Fibroblast of villous mesenchyme (primary cell): ENCODE measurements at regions not wholly inside any gene's neighbourhood (a gene's known extent, or its start where the extent isn't known, plus 50 kb on each side); places are given as distances from the start of the nearest gene placed in this dataset.
"Not testable (repeated sequence)": the region's sequence is repeated elsewhere in the genome, so short reads cannot be mapped to it uniquely, and the experiment has no call there.

Source experiments
- DNase-seq: peaks from one replicate; pipeline ENCODE4 v3.0.0-alpha.2; 2010; ENCODE audit warnings: low read depth
- H3K4me3 ChIP-seq: 2 replicates; pipeline ENCODE4 v1.5.1; 2011; ENCODE audit warnings: low read depth, mild to moderate bottlenecking, low read length
- CTCF ChIP-seq: IDR thresholded peaks from 2 replicates; pipeline ENCODE4 v1.5.1; 2012; ENCODE audit warnings: low read depth, mild to moderate bottlenecking, low read length; ENCODE audit not compliant: insufficient read depth

DNA sequence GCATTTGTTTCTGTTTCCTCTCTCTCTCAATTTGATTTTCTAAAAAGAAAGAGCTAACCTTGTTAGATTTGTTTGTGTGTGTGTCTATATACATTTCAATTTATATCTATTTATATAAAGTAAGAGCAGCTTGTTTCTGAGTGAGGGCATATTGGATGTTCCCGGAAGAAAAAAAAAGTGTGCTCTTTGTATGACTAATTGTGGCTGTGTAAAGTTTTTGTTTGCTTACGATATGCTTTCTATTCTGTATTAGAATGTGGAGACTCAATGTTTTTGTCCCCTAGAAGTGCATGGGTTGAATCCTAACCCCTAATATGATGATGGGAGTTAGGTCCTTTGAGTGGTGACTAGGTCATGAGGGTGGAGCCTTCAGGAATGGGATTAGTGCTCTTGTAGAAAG lies 66.6 kb upstream of the C1QTNF9B start:
- DNase-seq: no peak
- TF ChIP-seq CTCF: no peak
- H3K4me3 ChIP-seq: no peak overlapping the region

- no peak for TF ChIP-seq CTCF
- no peak for DNase-seq
- no peak overlapping the region for H3K4me3 ChIP-seq
Measured at GRCh38 chr13:23965346-23965745, 68.0 kb upstream of the C1QTNF9B start.

DNA sequence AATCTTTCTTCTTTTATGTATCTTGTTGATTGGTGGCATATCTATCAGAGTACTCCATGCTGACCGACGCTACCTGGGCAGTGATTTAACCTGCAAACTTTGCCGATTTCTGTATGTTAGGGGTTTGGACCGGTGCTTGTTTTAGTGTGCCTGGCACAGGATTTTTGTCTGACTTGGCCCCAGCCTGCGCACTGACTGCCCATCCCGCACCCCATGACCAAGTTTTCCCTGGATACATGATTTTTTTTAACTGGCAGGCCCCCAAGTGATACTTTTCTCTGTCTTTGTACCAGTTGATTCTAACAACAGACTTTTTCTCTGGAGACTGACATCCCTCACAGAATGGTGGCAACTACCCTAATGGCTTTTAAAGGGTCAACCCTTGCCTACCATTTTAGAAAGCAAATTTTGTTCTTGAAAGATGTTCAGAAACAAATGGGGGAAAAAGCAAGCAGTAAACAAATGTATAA lies 69.0 kb upstream of the C1QTNF9B start:
- no peak for DNase-seq
- peak overlapping the region; percentile 11 for H3K4me3 ChIP-seq
- TF ChIP-seq CTCF: no peak

DNA sequence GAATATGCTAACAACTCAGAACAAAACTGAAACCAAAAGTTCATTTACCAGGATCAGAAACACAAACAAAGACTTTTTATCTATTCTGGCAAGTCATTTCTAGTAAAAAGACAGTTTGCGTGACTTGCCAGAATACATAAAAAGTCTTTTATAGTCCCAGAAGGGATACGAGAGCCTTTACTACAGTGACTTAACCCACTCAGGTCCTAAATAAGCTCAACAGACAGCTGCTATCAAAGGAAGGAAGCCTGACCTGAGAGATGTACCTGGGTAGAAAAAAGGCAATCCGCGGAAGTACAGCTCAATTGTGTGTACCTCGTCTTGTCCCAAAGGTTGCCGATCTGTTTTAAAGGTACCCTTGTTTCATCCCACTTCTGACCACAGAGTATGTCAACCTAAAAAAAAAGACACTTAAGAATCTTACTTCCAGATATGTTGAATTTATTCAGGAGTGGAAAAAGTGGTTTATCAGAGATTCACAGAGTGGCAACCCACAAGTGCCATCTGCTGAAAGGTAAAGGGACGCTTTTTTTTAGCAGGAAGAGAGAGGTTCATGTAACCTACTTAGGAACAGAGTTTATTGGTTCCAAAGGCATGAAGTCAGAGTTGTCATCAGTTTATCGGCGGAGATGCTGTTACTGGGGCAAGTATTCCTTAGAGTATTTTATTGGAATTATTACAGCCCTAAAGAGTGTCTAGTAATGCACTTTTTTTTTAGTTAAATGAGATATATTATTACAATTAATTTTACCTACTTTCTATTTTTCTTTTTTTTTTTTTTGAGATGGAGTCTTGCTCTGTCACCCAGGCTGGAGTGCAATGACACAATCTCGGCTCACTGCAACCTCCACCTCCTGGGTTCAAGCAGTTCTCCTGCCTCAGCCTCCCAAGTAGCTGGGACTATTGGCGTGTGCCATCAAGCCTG lies 69.7 kb upstream of the C1QTNF9B start:
- TF ChIP-seq CTCF: no peak
- peak; percentile 67 for DNase-seq
- H3K4me3 ChIP-seq: peak overlapping the region; percentile 11

DNA sequence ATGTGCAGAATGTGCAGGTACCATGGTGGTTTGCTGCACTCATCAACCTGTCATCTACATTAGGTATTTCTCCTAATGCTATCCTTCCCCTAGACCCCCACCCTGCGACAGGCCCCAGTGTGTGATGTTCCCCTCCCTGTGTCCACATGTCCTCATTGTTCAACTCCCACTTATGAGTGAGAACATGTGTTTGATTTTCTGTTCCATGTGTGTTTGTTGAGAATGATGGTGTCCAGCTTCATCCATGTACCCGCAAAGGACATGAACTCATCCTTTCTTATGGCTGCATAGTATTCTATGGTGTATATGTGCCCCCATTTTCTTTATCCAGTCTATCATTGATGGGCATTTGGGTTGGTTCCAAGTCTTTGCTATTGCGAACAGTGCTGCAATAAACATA lies 70.5 kb upstream of the C1QTNF9B start:
- not testable (repeated sequence) for DNase-seq, H3K4me3 ChIP-seq

DNA sequence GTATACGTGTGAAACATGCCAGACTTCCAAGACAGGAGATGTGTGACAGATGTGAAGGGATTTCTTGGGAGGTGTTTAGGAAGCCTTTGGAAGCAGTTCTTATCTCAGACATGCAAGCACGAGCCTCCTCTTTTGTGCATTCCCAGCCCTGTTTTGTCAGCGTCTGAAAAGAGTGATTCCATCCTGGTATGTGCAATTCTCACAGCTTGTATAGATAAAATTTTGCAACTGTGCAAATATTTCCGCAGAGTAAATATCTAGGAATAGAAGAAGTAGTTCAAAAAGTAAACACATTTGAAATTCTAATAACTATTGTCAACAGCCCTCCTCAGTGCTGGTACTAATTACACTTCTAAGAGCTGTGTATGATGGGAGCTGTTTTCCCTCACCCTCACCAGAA lies 72.3 kb upstream of the C1QTNF9B start:
- no peak overlapping the region for H3K4me3 ChIP-seq
- TF ChIP-seq CTCF: no peak
- DNase-seq: peak; percentile 88

DNA sequence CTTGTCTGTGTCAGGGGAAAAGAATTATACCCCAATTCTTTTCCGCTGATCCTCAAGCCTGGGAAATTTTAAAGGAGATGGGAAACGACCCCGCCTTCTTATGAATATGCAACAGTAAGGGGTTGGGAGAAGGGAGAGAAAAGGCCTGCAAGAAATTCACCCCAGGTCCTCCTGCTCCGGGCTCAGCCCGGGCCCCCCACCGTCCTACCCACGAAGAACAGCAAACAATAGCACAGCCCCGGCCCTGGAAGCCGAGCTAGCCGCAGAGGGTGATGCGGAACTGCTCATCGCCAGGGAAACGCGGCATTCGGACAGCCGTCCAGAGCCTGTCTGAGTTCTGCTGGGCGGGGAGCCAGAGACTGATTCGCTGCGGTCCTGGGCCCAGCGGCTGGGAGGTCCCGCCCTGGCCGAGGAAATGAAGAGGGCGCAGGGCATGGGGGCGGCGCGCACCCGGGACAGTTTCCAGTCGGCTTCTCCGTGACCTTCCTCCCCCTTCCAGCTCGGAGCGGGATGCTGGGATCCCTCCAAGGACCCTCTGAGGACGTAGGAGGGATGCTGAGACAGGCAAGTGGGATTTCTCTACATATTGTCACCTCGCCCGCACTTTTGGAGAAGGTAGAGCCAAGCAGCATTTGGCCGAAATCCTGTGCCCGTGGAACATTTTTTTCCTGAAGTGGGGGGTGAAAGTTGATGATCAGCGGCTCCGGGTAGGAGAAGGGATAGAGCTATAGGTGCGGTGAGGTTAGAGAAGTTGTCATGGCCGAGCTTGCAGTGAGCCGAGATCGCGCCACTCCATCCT lies 82.3 kb upstream of the C1QTNF9B start:
- H3K4me3 ChIP-seq: peak overlapping the region; percentile 74
- DNase-seq: peak; percentile 82
- TF ChIP-seq CTCF: no peak
